ENCODE measurements at regions not wholly inside any gene's neighbourhood (a gene's known extent, or its start where the extent isn't known, plus 50 kb on each side); places are given as distances from the start of the nearest gene placed in this dataset.

DNA sequence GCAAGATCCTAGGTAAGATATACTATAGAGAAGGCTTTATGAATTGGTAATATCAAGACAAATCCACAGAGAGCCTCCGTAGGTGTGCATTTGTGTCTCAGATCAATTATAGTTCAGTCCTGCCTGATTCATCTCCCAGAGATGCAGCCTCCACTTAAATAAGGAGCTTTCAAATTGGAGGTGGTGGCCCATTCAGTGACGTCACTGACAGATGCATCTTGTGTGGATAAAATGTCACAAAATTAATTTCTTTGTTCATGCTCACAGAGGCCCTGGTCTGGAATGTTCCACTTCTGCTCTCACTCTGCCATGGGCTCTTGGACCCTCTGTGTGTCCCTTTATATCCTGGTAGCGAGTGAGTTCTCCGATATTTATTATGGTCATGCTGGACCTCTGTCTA is 157.1 kb upstream of the PRSS58 start:
- no peak for TF ChIP-seq CTCF (IDR thresholded peaks at IDR 0.05; ENCODE audit: insufficient read depth, low read depth, low read length)
- DNase-seq (ENCODE audit: low read depth) = no peak
- no peak overlapping the region for H3K4me3 ChIP-seq (ENCODE audit: low read depth, low read length)

- H3K4me3 ChIP-seq (ENCODE audit: low read depth, low read length) = no peak overlapping the region
- no peak for DNase-seq (ENCODE audit: low read depth)
- TF ChIP-seq CTCF (IDR thresholded peaks at IDR 0.05; ENCODE audit: insufficient read depth, low read depth, low read length) = no peak
These were observed 156.3 kb upstream of the PRSS58 start for GRCh38 chr7:142414135-142414534.

GRCh38 chr7:142413280-142414000 is 155.6 kb upstream of the PRSS58 start:
- no peak for TF ChIP-seq CTCF (IDR thresholded peaks at IDR 0.05; ENCODE audit: insufficient read depth, low read depth, low read length)
- no peak for DNase-seq (ENCODE audit: low read depth)
- no peak overlapping the region for H3K4me3 ChIP-seq (ENCODE audit: low read depth, low read length)

DNA sequence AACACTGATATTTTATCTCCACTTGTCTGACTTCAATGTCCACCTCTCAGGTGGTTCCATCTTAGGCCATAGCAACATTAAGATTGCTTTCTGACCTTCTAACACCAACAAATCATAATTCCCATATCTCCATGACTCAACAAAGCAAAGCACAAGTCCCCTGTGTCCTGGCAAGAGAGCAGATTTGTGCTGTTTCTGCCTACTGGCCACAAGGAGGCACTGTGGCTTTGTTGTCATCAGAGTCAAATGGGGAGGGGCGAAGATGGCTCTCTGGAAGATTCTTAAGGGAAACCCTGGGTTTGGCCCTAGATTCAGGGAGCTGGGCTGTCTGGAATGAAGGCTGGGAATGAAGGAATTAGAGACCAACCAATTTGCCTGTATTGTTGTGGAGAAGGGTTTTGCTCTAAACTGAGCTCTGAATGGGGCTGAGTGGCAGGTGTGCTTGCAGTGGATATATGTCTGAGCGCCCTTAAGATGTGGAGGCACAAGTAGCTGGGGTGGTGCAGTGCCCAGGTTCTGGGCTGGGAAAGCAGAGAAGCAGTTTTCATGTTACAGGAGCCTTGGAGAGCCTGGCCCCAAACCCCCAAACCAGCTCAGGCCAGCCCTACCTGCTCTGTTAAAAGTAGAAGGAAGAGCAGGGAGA is 154.8 kb upstream of the PRSS58 start:
- peak; percentile 56 for DNase-seq (ENCODE audit: low read depth)
- TF ChIP-seq CTCF (IDR thresholded peaks at IDR 0.05; ENCODE audit: insufficient read depth, low read depth, low read length) = peak; percentile 82
- no peak overlapping the region for H3K4me3 ChIP-seq (ENCODE audit: low read depth, low read length)

GRCh38 chr7:142409471-142409870 is 151.6 kb upstream of the PRSS58 start:
- TF ChIP-seq CTCF (IDR thresholded peaks at IDR 0.05; ENCODE audit: insufficient read depth, low read depth, low read length) = no peak
- no peak overlapping the region for H3K4me3 ChIP-seq (ENCODE audit: low read depth, low read length)
- DNase-seq (ENCODE audit: low read depth) = no peak

GRCh38 chr7:142408794-142409193 is 150.9 kb upstream of the PRSS58 start:
- TF ChIP-seq CTCF (IDR thresholded peaks at IDR 0.05; ENCODE audit: insufficient read depth, low read depth, low read length) = no peak
- H3K4me3 ChIP-seq (ENCODE audit: low read depth, low read length) = no peak overlapping the region
- no peak for DNase-seq (ENCODE audit: low read depth)

Data from fibroblast of villous mesenchyme (primary cell).